PC-9 (cell line): ENCODE measurements at regions not wholly inside any gene's neighbourhood (a gene's known extent, or its start where the extent isn't known, plus 50 kb on each side); places are given as distances from the start of the nearest gene placed in this dataset.

Source experiments
- BruUV-seq: library from RNA; stranded (reverse); fragments of 400-500 nt; replicated peaks from 2 replicates; lab custom pipeline; 2021; lab: Mats Ljungman, UMichigan
- CTCF ChIA-PET: fragments of 300-600 bp; sonication (Branson Sonifier 250); formaldehyde crosslinking; loops from one replicate; lab custom pipeline; 2022; ENCODE audit warnings: antibody characterized with exemption; lab: Charles Lee
- POLR2A ChIA-PET: fragments of 300-600 bp; sonication (Branson Sonifier 250); formaldehyde crosslinking; loops from one replicate; lab custom pipeline; 2022; ENCODE audit warnings: antibody characterized with exemption; ENCODE audit not compliant: unreplicated experiment; lab: Charles Lee
- DNase-seq, 2 experiments: peaks; one replicate each; pipeline versions ENCODE4 v3.0.0 to v3.0.0-alpha.2; 2015 to 2022; ENCODE audit warnings: mixed read lengths in 1 of 2
- H2AFZ ChIP-seq: fragments of 200-600 bp; sonication (generic); 2 replicates; pipeline ENCODE4 v1.8.1; 2017; ENCODE audit warnings: antibody characterized with exemption
- H3F3A ChIP-seq: fragments of 200-600 bp; sonication (generic); 2 replicates; pipeline ENCODE4 v1.8.1; 2017; ENCODE audit warnings: antibody characterized with exemption, mild to moderate bottlenecking, low read depth; ENCODE audit not compliant: insufficient read depth
- H3K27ac ChIP-seq: fragments of 200-600 bp; sonication (generic); 2 replicates; pipeline ENCODE4 v1.6.1; 2016; ENCODE audit warnings: mixed run types
- H3K27me3 ChIP-seq: fragments of 200-600 bp; sonication (generic); 2 replicates; pipeline ENCODE4 v1.6.1; 2016; ENCODE audit warnings: low read depth, mixed run types; ENCODE audit not compliant: insufficient read depth
- H3K36me3 ChIP-seq: fragments of 200-600 bp; sonication (generic); 2 replicates; pipeline ENCODE4 v1.6.1; 2016; ENCODE audit warnings: low read depth, mixed run types
- H3K4me1 ChIP-seq: fragments of 200-600 bp; sonication (generic); replicated peaks from 2 replicates; pipeline ENCODE4 v1.6.1; 2016; ENCODE audit warnings: mixed run types; ENCODE audit not compliant: insufficient read depth
- H3K4me2 ChIP-seq: fragments of 200-600 bp; sonication (generic); 2 replicates; pipeline ENCODE4 v1.6.1; 2017; ENCODE audit warnings: mixed run types
- H3K4me3 ChIP-seq: fragments of 200-600 bp; sonication (generic); 2 replicates; pipeline ENCODE4 v1.6.1; 2016; ENCODE audit warnings: mixed run types
- H3K79me2 ChIP-seq: fragments of 200-600 bp; sonication (generic); 2 replicates; pipeline ENCODE4 v1.6.1; 2017; ENCODE audit warnings: low read depth, mixed run types
- H3K9me2 ChIP-seq: fragments of 200-600 bp; sonication (generic); 2 replicates; pipeline ENCODE4 v1.8.1; 2017; ENCODE audit warnings: mild to moderate bottlenecking; ENCODE audit not compliant: insufficient read depth
- H3K9me3 ChIP-seq: fragments of 200-600 bp; sonication (generic); 2 replicates; pipeline ENCODE4 v1.8.1; 2016; ENCODE audit warnings: low read depth; ENCODE audit not compliant: insufficient read depth
- H4K20me1 ChIP-seq: fragments of 200-600 bp; sonication (generic); 2 replicates; pipeline ENCODE4 v1.8.1; 2017; ENCODE audit not compliant: insufficient read depth
- CTCF ChIP-seq: fragments of 200-600 bp; sonication (generic); conservative IDR thresholded peaks from 2 replicates; pipeline ENCODE4 v1.6.1; 2017; ENCODE audit warnings: mixed run types, antibody characterized with exemption, mild to moderate bottlenecking, moderate library complexity
- EZH2 ChIP-seq: fragments of 200-600 bp; sonication (generic); IDR thresholded peaks from 2 replicates; pipeline ENCODE4 v1.8.0; 2017; ENCODE audit warnings: antibody characterized with exemption, low read depth
- intact Hi-C: fragments of 100-400 bp; cut with micrococcal nuclease; formaldehyde crosslinking; loops from one replicate; pipeline ENCODE4 v1.10.0; 2022; ENCODE audit not compliant: unreplicated experiment

GRCh38 chr4:180860089-180860720, 1383.0 kb upstream of the TENM3 start:
- Histone ChIP-seq H3K27me3 (no peaks in the 10 kb centered on the region), H3K36me3 (no peaks in the 10 kb centered on the region), H4K20me1 (no peaks in the 10 kb centered on the region), H3K4me2 (no peak overlapping the region), H3K4me3 (no peak overlapping the region), H2AFZ (no peak overlapping the region), H3K9me3 (no peaks in the 10 kb centered on the region), H3K79me2 (no peaks in the 10 kb centered on the region), H3K4me1 (no peaks in the 10 kb centered on the region), H3K27ac (no peak overlapping the region), H3F3A (no peaks in the 10 kb centered on the region), H3K9me2 (no peaks in the 10 kb centered on the region)
- BruUV-seq = no TSS peak
- intact Hi-C loops = no loop called here
- ChIA-PET CTCF (no interaction called here), POLR2A (no interaction called here)
- DNase-seq = no peak
- TF ChIP-seq EZH2 = no peak
- TF ChIP-seq CTCF = no peak

GRCh38 chr4:180861651-180862050, 1381.6 kb upstream of the TENM3 start:
- CTCF ChIA-PET = no interaction called here
- no peaks in the 10 kb centered on the region for H3K27me3 ChIP-seq
- no peak overlapping the region for H3K27ac ChIP-seq
- H3K4me3 ChIP-seq = no peak overlapping the region
- no peaks in the 10 kb centered on the region for H3K9me2 ChIP-seq
- POLR2A ChIA-PET = no interaction called here
- H4K20me1 ChIP-seq = no peaks in the 10 kb centered on the region
- intact Hi-C loops = no loop called here
- TF ChIP-seq EZH2 (no peak), CTCF (no peak)
- no peaks in the 10 kb centered on the region for H3K9me3 ChIP-seq
- BruUV-seq = no TSS peak
- H3K79me2 ChIP-seq = no peaks in the 10 kb centered on the region
- no peak overlapping the region for H3K4me2 ChIP-seq
- no peaks in the 10 kb centered on the region for H3K36me3 ChIP-seq
- H3F3A ChIP-seq = no peaks in the 10 kb centered on the region
- no peak for DNase-seq
- H2AFZ ChIP-seq = no peak overlapping the region
- H3K4me1 ChIP-seq = no peaks in the 10 kb centered on the region

GRCh38 chr4:180866933-180867643, 1376.1 kb upstream of the TENM3 start:
- H3K9me3 ChIP-seq = no peaks in the 10 kb centered on the region
- BruUV-seq = no TSS peak
- H3K36me3 ChIP-seq = no peaks in the 10 kb centered on the region
- no peaks in the 10 kb centered on the region for H3K9me2 ChIP-seq
- TF ChIP-seq EZH2 (no peak), CTCF (no peak)
- H4K20me1 ChIP-seq = no peaks in the 10 kb centered on the region
- H3F3A ChIP-seq = no peaks in the 10 kb centered on the region
- no peaks in the 10 kb centered on the region for H3K79me2 ChIP-seq
- intact Hi-C loops = no loop called here
- DNase-seq = no peak
- CTCF ChIA-PET = no interaction called here
- no peak overlapping the region for H3K4me2 ChIP-seq
- H3K27me3 ChIP-seq = no peaks in the 10 kb centered on the region
- H2AFZ ChIP-seq = no peak overlapping the region
- no peak overlapping the region for H3K27ac ChIP-seq
- POLR2A ChIA-PET = no interaction called here
- no peak overlapping the region for H3K4me3 ChIP-seq
- no peaks in the 10 kb centered on the region for H3K4me1 ChIP-seq
